SKM-1 treated with dmso at 0.1 percent for 144 hours (cell line): ENCODE measurements at regions not wholly inside any gene's neighbourhood (a gene's known extent, or its start where the extent isn't known, plus 50 kb on each side); places are given as distances from the start of the nearest gene placed in this dataset.
"Not testable (repeated sequence)": the region's sequence is repeated elsewhere in the genome, so short reads cannot be mapped to it uniquely, and the experiment has no call there.

ENCODE experiments used
- DNase-seq: peaks from one replicate; lab custom pipeline; 2025; ENCODE audit not compliant: unreplicated experiment; lab: John Stamatoyannopoulos, UW

DNA sequence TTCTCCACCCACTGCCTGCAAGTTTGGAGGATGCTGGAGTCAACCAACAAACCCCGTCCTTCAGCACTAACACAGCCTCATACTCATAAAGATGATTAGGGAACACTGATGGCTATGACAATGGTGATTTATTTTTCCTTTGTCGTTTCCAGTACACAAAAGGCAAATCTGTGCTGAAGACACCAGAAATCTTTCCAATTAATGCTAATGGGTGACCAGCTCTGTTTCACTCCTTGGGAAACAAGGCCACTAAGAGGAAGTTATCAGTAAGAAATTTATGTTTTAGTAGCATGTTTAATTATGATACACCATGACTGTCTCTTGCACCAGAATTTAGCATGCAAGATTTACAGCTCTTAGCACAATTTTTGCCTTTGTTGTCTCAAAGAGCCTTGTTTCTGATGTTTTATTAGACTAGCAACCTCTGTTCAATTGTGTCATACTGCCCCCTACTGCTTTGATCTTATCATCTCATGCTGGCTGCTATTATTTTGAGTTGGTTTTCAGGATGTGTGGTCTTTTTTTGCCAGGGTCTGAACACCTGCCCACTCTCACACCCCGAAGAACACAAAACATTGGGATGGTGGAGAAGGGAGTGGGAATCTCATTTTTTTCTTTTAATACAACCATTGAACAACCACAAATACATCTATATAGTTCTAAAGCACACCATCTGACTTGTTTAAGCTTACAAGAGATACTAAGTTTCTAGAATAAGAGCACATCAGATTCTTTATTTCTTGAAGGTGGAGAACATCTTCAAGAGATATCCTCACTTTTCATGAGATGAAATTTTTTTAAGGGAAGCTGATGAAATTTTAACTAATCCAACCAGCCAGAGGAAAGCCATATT lies 160.9 kb downstream of the SPTSSA start:
- DNase-seq: no peak

DNA sequence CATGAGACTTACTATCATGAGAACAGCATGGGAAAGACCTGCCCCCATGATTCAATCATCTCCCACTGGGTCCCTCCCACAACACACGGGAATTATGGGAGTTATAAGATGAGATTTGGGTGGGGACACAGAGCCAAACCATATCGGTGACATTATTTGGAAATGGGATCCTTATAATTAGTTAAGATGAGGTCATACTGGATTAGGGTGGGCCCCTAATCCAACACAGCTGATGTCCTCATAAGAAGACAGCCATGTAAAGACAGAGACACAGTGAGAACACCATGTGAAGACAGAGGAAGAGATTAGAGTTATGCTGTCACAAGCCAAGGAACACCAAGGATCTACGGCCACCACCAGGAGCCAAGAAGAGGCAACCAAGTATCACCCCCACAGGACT lies 161.7 kb downstream of the SPTSSA start:
- no peak for DNase-seq

DNA sequence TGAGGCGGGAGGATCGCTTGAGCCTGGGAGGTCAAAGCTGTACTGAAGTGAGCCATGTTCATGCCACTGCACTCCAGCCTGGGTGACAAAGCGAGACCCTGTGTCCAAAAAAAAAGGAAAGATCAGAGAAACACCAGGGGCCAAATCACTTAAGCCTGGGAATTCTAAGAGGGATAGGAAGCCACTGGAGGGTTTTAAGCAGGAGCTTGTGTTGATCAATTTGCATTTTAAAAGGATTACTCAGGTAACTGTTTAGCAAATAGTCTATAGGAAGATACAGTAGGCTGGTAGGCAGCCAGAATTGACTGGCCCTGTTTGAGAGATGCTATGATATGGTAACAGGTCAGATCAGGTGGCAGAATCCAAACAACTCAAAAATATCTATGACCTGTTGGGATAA lies 162.7 kb downstream of the SPTSSA start:
- DNase-seq: no peak

DNA sequence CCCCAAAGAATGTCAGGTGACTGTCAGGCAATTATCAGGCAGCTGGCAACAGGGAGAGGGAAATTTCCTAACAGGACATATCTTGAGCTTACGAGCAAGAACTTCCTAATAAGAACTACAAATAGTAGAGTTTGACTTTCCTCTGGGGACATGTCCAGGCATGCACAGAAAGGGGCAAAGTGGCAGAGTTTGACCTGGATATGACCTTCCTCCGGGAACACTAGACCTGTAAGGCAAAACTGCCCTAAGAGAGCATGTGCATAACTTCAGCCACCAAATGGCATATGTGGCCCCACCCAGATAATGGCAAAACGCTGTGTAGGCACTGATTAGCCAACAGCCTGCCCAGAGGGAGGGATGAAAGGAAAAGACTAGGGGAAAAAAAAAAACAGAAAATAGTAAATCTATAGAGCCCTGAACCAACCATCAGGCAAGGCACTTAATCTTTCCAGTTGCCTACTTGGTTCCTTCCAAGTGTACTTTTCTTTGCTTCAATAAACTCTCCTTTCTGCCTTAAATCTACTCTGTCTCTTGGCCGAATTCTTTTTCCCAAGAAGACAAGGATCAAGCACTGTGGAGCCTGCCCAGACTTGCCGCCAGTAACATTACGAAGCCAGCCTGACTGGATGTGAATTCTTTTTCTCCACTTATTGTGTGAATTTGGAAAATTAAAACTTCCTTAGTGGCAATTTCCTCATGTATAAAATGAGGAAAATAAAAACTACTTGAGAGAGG lies 164.1 kb downstream of the SPTSSA start:
- no peak for DNase-seq

DNA sequence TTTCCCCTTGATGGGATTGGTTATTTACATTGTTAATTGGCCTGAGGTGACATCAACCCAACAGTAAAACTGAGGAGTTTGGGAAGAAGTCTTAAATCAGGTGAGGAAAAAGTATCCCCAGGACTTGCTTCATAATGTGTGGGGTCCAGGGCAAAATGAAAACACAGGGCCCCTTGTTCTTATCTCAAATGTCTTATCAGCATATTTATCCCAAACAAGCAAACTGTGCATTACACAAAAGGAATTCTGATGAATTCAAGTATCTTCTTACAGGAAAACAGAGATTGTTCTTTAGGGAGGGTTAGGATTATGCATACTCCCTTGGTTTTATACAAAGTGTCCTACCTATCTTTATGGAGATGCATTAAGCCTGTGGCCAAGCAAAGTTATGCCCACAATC lies 178.4 kb downstream of the SPTSSA start:
- no peak for DNase-seq

DNA sequence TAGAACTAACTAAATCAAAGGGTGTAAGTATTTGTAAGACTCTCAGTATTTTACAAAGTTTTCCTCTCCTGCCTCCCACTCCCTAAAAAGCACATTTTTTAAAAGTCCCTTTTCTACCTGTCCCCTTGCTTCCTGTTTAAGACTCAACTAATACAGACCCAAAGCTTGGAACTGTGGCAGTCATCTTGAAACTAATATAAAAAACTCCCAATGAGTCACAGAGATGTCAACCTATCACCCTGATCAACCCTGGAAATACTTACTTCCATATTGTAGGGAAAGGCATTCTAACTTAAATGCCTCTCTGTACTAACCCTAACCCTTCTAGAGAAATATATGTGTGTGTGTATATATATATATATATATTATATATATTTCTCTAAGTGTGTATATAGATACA lies 184.8 kb downstream of the SPTSSA start:
- DNase-seq: no peak

DNA sequence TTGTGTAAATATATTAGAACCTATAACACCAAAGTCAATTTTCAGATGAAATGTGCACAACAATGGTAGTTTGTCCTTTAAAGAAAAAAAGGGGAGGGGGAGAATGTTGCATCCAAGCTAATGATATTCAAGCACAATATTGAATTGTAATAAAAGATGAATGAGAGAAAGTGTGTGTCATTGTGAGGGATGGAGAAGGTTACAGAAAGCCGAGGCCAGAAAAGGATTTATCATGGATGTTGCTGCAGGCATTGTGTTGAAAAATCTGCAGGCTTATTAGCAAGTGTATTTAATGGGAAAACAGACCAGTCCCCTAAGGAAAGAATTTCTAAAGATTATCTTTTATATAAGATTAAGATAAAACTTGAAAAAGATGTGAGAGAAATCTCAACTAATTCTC lies 186.5 kb downstream of the SPTSSA start:
- DNase-seq: no peak

DNA sequence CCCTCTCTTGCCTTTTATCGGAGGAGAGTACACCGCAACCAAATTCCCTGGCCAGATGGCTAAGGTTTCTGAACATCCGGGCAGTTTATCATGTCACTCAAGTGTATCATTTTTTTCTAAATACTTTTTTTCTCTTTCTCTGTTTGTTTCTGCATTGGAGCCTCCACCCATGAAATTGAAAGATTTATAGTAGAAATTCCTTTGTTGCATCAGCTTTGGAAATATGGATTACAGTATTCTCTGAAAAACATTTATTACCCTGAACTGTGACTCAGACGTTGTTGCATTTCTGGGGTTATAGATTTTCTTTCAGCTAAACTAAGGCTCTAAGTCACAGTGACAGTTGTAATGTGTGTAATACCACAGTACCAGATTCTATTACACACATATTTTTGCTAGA lies 187.0 kb downstream of the SPTSSA start:
- no peak for DNase-seq

DNA sequence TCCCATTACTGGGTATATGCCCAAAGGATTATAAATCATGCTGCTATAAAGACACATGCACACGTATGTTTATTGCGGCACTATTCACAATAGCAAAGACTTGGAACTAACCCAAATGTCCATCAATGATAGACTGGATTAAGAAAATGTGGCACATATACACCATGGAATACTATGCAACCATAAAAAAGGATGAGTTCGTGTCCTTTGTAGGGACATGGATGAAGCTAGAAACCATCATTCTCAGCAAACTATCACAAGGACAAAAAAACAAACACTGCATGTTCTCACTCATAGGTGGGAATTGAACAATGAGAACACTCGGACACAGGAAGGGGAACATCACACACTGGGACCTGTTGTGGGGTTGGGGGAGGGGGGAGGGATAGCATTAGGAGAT lies 188.3 kb downstream of the SPTSSA start:
- DNase-seq: not testable (repeated sequence)

DNA sequence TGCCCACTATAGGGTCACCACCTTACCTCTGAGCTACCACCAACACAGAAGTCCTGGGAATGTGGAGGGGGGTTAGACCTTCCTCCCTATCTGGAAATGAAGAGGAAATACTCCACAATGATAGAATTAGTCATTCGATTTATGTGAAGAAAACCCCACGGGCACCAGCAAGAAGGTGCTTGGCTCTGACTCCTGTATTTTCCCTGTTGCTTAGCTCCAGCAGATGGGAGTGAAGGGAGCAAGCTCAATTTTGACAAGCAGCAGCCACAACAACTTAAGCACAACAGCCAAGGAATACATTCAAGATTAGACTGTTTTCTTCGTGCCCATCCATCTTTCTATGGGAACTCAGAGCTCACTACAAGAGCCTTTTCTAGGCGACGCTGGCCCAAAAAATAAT lies 191.7 kb downstream of the SPTSSA start:
- DNase-seq: no peak

DNA sequence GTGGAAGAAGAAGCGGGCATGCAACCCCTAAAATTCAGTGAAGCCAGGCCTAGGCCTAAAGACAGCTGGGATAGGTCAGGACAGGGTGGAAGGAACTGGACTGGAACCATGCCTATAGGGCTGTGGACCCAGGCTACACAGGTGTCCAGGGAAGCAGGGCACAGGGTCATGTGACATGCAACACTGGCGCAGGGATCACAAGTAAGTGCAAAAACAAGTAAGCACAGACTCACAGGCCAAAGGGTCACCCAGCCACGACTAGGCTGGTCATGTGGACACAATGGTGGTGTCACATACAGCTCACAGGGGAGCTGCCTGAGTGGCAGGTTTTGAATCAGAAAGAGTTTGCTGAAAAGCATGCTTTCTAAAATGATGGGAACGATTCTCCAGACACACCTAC lies 195.7 kb downstream of the SPTSSA start:
- no peak for DNase-seq

DNA sequence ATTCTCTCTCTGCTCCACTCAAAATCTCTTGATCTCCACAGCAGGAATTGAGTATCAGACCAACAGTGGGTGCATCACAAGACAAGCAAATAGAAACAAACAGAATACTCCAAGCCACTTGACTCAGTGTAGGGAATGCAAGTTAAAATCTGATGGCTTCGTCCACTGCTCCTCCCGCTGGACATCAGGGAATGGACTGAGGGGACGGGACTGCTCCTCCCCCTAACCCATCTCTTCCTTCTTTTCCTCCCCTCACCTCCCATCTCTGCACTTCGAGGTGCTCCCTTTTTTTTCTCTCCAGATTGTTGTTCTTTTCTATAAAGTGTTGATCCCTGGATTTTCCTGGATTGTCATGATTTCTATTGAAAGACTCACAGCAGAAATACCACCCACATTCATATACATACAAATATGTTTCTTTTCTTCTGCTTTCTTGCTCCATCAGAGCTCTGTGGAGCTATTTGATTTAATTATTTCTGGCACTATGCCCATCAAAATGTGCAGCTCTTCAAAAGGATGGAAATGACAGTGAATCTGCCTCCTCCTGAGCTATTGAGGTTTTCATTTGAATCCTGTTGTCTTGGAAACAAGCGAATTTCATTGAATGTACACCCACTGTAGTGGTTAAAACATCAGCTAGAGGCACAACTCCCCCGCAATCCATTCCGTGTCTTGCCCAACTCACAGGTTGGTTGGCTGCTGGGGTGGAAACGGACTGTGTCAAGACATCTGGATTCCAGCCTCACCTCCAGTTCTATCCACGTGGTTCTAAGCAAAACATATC lies 199.7 kb downstream of the SPTSSA start:
- DNase-seq: no peak

DNA sequence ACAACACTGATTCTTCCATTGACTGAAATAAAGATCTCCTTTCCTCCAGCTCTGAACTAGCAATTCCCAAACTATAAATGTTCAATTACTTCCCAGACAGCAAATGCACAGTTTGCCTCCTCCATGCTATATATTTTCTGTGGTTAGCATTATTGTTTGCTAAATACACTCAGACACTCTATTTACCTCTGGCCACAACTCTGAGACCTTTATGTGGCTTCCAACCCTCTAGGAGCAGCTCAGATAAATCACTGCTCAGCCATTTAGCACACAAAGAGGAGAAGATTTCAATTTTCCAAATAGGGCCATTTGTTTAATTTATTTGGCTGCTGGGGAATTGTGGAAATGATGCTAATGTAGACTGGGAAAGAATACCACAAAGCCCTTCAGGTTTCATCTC lies 202.0 kb downstream of the SPTSSA start:
- no peak for DNase-seq

DNA sequence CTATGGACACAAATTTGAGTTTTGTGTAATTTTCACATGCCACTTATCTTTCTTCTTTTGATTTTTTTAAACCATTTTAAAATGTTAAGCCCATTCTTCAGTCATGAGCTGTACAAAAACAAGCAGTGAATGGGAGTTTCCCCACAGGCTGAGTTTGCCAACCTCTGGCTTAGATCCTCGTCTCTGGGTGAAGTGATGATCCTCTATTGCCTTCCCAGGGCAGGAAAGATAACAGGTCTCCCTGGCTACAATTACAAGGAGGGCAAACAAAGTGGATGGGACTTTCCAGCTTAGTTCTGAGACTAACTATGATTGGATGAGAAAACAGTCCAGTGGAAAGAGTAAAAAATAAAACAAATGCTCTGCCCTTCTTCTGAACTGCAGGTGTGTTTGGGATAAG lies 203.7 kb downstream of the SPTSSA start:
- DNase-seq: no peak

DNA sequence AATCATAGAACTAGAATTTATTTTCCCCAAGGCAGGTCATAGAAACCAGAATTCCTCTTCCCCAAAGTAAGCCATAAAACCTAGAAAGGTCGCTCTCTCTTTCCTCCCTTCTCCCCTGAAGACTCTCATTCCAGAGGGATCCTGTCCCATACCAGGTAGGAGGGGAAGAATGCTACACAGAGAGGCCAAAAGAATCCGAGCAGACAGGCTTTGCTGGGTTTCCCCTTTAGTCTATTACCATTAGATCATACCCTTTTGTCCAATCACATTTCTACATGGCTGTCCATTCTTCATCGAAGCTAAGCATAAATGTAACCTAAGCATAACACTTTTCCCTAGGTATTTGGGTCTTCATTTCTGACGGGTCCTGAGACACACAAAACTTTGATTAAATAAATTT lies 204.5 kb downstream of the SPTSSA start:
- DNase-seq: no peak

DNA sequence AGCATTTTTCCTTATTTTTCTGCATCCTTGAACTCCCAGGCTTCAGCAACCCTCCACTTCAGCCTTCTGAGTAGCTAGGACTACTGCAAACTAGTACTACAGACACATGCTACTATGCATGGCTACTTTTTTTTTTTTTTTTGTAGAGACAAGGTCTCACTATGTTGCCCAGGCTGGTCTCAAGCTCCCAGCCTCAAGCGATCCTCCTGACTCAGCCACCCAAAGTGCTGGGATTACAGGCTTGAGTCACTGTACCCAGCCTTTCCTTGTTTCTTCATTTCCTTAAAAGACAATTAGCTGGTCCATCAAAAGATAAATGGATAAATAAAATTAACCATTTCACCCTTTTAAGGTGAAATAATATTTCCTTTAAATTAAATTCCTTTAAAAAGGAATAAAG lies 205.8 kb downstream of the SPTSSA start:
- DNase-seq: no peak

DNA sequence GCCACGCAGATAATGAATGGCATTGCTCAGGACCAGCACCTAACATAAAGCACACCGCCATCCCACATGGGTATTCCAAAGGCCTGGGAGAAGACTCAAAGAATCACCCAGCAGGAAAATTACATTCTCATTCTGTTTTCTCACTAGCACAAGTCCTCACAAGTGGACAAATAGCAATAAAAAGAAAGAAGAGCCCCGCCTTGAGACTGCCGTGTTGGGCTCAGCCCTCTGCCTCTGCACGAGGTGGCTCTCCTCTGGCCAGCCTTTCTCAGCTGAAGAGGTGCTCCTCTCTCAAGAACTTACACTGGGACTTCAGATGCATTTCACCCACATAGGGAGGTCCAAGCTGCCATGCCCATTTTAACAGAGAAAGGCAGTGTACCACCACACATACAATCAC lies 207.5 kb downstream of the SPTSSA start:
- DNase-seq: no peak

DNA sequence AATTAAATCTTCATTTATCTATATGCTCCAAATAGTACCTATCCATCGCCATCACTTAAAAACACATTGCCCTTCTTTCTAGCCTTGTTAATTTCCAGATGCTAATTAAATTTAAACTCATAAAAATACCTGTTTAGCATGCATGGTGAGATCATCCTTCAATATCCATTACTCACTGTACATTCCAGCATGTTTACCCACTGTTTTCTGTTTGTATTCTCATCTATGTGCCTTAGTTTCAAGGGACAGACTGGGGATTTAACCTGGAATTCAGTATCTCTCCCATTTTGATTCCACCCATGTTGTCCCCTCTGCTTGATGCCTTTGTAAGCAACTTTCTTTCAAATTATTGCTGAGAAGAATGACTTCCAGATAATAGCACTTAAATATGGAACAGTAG lies 208.0 kb downstream of the SPTSSA start:
- no peak for DNase-seq

DNA sequence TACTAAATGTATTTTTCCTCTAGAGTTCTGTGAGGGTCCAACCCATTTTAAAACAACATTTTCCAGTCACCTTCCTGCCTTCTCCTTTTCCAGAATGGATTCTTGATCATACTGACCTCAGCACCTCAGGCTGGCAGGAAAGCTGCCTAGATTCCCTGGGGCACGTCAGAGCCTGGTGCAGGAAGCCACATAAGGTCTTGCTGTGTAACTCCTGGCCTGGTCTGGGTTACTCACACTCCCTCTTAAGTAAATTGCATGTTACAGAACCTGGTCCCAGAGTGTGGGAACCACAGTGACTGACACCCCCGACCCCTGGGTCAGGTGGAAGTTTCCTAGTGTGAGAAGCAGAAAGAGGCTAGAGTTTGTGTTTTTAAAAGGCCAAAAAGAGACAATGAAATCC lies 209.8 kb downstream of the SPTSSA start:
- no peak for DNase-seq

DNA sequence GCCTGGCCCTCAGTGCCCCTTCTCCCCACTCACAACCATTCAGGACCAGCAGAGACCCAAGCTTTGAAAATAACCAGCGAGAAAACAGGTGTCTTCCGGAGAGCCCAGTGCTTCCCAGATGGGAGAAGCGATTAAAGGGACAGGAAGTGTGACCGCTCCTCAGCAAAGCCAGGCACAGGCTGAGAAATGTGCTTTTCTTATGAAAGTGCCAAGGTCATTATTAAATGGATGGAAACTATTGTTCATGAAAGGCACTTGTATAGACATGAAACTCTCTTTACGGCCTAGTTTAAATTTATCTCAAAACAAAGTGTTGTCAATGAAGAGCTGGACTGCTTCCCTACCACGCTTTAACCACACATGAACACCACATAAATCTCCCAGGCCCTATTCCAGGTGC lies 210.4 kb downstream of the SPTSSA start:
- no peak for DNase-seq

DNA sequence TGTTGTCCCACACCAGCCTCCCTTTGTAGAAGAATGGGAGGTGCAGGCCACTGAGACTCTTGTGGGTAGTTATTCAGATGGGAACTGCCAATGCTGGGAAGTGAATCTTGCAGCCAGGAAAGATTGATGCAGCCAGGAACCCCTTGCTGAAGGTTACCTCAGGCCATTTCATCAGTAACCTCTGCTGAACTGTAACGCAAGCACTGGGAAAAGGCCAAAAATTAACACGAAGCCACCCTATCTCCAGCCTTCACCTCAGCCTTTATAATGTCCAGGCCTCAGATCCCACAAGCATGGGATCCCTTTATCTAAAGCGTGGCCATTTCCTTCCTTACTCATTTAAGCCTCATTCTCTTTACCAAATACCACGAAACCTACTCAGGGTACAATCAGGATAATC lies 211.1 kb downstream of the SPTSSA start:
- DNase-seq: no peak

DNA sequence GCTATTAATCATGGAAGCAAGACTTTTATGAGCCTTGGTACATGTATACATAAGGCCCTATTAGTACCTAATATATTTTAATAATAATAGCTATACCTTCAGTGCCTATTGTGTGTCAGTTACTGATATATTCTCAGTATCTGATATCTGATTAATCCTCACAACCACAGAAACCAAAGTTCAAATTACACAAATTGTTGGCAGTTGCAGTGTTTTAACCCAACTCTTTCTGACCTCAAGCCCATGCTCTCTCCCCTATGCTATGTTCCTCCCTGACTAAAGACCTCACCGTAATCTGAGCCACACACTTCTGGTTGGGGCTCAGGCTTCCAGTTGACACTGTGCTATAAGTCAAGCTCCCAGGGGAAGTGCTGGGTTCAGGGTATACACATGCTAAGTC lies 214.4 kb downstream of the SPTSSA start:
- no peak for DNase-seq
